ENCODE measurements at regions not wholly inside any gene's neighbourhood (a gene's known extent, or its start where the extent isn't known, plus 50 kb on each side); places are given as distances from the start of the nearest gene placed in this dataset.

- no peaks in the 10 kb centered on the region for H3K4me1 Mint-ChIP-seq
- ChIA-PET POLR2A (no interaction called here), CTCF (no interaction called here)
- no peaks in the 10 kb centered on the region for H3K27me3 ChIP-seq (ENCODE audit: insufficient read depth, low read length, poor library complexity, severe bottlenecking)
- H3K4me3 ChIP-seq (ENCODE audit: low read length): no peak overlapping the region
- H3K4me3 Mint-ChIP-seq: no peak overlapping the region
- H3K36me3 ChIP-seq (ENCODE audit: insufficient read depth, low read length): no peaks in the 10 kb centered on the region
- peaks cover 0 to 4% (median 0%) of the 10 kb centered on the region in 5 donors for H3K9me3 Mint-ChIP-seq
- no peaks in the 10 kb centered on the region for H3K4me1 ChIP-seq (ENCODE audit: insufficient read depth, low read length)
- peaks cover 6 to 9% of the 10 kb centered on the region in 2 donors for H3K27me3 Mint-ChIP-seq
- no peak overlapping the region for H3K27ac ChIP-seq (ENCODE audit: low read depth, low read length)
- H3K9me3 ChIP-seq (ENCODE audit: low read length): no peaks in the 10 kb centered on the region
- DNase-seq: no peak
- peak overlapping the region in 1 of 8 donors; percentile 43 for H3K27ac Mint-ChIP-seq
- H3K36me3 Mint-ChIP-seq: no peaks in the 10 kb centered on the region
Observed at GRCh38 chr20:40424695-40425094, 264.3 kb downstream of the MAFB start.

- Histone ChIP-seq H3K4me3 (ENCODE audit: low read length) (no peak overlapping the region), H3K9me3 (ENCODE audit: low read length) (no peaks in the 10 kb centered on the region), H3K27ac (ENCODE audit: low read depth, low read length) (no peak overlapping the region), H3K4me1 (ENCODE audit: insufficient read depth, low read length) (no peaks in the 10 kb centered on the region), H3K36me3 (ENCODE audit: insufficient read depth, low read length) (no peaks in the 10 kb centered on the region), H3K27me3 (ENCODE audit: insufficient read depth, low read length, poor library complexity, severe bottlenecking) (no peaks in the 10 kb centered on the region)
- H3K27me3 Mint-ChIP-seq: peaks cover 3 to 5% of the 10 kb centered on the region in 2 donors
- H3K9me3 Mint-ChIP-seq: no peaks in the 10 kb centered on the region
- ChIA-PET POLR2A (no interaction called here), CTCF (no interaction called here)
- peak overlapping the region in 1 of 8 donors; percentile 64 for H3K27ac Mint-ChIP-seq
- DNase-seq: no peak
- H3K36me3 Mint-ChIP-seq: no peaks in the 10 kb centered on the region
- H3K4me1 Mint-ChIP-seq: no peaks in the 10 kb centered on the region
- H3K4me3 Mint-ChIP-seq: no peak overlapping the region
Observed at GRCh38 chr20:40422656-40423055, 266.4 kb downstream of the MAFB start.

DNA sequence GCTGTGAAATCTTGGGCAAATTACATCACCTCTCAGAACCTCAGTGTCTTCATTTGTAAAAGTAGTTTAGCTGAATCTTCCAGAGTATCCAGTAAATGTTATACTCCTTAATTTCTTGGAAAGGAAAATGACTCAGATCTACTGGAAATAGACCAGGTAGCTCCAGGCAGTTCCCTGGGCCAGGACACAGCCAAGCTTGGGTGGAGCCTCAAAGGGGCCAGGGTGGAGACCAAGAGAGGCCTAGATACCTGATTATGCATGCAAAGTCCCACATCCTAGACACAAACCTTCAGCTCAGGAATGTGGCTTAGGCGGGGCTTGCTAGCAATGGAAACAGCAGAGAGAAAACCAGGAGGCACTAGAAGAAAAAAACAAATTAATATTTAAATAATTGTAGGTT, 272.8 kb downstream of the MAFB start:
- POLR2A ChIA-PET: no interaction called here

GRCh38 chr20:40414843-40415615, 274.0 kb downstream of the MAFB start:
- H3K27ac ChIP-seq (ENCODE audit: low read depth, low read length): no peak overlapping the region
- Mint-ChIP-seq H3K9me3 (peaks cover 0 to 6% (median 0%) of the 10 kb centered on the region in 5 donors), H3K27ac (no peak overlapping the region), H3K4me1 (no peaks in the 10 kb centered on the region), H3K36me3 (no peaks in the 10 kb centered on the region), H3K27me3 (peaks cover 0 to 5% of the 10 kb centered on the region in 2 donors), H3K4me3 (no peak overlapping the region)
- DNase-seq: no peak
- no peaks in the 10 kb centered on the region for H3K9me3 ChIP-seq (ENCODE audit: low read length)
- POLR2A ChIA-PET: no interaction called here
- CTCF ChIA-PET: no interaction called here
- no peaks in the 10 kb centered on the region for H3K27me3 ChIP-seq (ENCODE audit: insufficient read depth, low read length, poor library complexity, severe bottlenecking)
- no peak overlapping the region for H3K4me3 ChIP-seq (ENCODE audit: low read length)
- no peaks in the 10 kb centered on the region for H3K36me3 ChIP-seq (ENCODE audit: insufficient read depth, low read length)
- H3K4me1 ChIP-seq (ENCODE audit: insufficient read depth, low read length): no peaks in the 10 kb centered on the region

More for the DNA sequence above, 272.8 kb downstream of the MAFB start:
- no peak overlapping the region for H3K27ac ChIP-seq (ENCODE audit: low read depth, low read length)
- Mint-ChIP-seq H3K27me3 (no peaks in the 10 kb centered on the region), H3K36me3 (no peaks in the 10 kb centered on the region), H3K4me3 (no peak overlapping the region), H3K9me3 (peaks cover 0 to 6% (median 0%) of the 10 kb centered on the region in 5 donors), H3K27ac (no peak overlapping the region), H3K4me1 (no peaks in the 10 kb centered on the region)
- H3K27me3 ChIP-seq (ENCODE audit: insufficient read depth, low read length, poor library complexity, severe bottlenecking): no peaks in the 10 kb centered on the region
- DNase-seq: no peak
- no peaks in the 10 kb centered on the region for H3K36me3 ChIP-seq (ENCODE audit: insufficient read depth, low read length)
- no peak overlapping the region for H3K4me3 ChIP-seq (ENCODE audit: low read length)
- H3K4me1 ChIP-seq (ENCODE audit: insufficient read depth, low read length): no peaks in the 10 kb centered on the region
- CTCF ChIA-PET: no interaction called here
- H3K9me3 ChIP-seq (ENCODE audit: low read length): no peaks in the 10 kb centered on the region

- Mint-ChIP-seq H3K27me3 (peaks cover 0 to 5% of the 10 kb centered on the region in 2 donors), H3K4me1 (no peaks in the 10 kb centered on the region), H3K9me3 (peaks cover 0 to 5% (median 0%) of the 10 kb centered on the region in 5 donors), H3K36me3 (no peaks in the 10 kb centered on the region), H3K27ac (no peak overlapping the region), H3K4me3 (no peak overlapping the region)
- Histone ChIP-seq H3K4me3 (ENCODE audit: low read length) (no peak overlapping the region), H3K9me3 (ENCODE audit: low read length) (no peaks in the 10 kb centered on the region), H3K27me3 (ENCODE audit: insufficient read depth, low read length, poor library complexity, severe bottlenecking) (no peaks in the 10 kb centered on the region), H3K36me3 (ENCODE audit: insufficient read depth, low read length) (no peaks in the 10 kb centered on the region), H3K27ac (ENCODE audit: low read depth, low read length) (no peak overlapping the region), H3K4me1 (ENCODE audit: insufficient read depth, low read length) (no peaks in the 10 kb centered on the region)
- DNase-seq: no peak
- POLR2A ChIA-PET: no interaction called here
- CTCF ChIA-PET: no interaction called here
Observed at GRCh38 chr20:40410028-40410427, 279.0 kb downstream of the MAFB start.

DNA sequence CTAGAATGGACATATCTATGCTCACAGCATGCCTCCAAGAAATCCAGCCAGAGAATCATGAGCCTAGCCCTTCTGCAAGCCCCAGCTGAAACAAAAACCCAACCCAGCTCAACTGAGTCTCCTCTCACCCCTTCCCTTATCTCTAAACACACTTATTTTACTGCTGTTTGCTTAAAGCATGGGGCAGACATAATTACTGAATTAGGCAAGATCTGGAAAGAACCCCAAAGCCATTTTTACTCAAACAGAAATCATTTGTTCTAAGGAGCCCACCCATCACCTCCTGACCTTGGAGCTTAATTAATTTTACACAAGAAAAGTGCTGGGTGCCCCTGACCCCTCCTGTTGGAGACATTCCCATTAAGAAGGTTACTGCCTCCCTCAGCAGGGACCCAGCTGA, 291.6 kb downstream of the MAFB start:
- no peaks in the 10 kb centered on the region for H3K36me3 Mint-ChIP-seq
- no peaks in the 10 kb centered on the region for H3K4me1 ChIP-seq (ENCODE audit: insufficient read depth, low read length)
- DNase-seq: no peak
- H3K4me3 ChIP-seq (ENCODE audit: low read length): no peak overlapping the region
- no peaks in the 10 kb centered on the region for H3K36me3 ChIP-seq (ENCODE audit: insufficient read depth, low read length)
- H3K4me1 Mint-ChIP-seq: no peaks in the 10 kb centered on the region
- H3K9me3 ChIP-seq (ENCODE audit: low read length): no peaks in the 10 kb centered on the region
- no peaks in the 10 kb centered on the region for H3K27me3 ChIP-seq (ENCODE audit: insufficient read depth, low read length, poor library complexity, severe bottlenecking)
- H3K4me3 Mint-ChIP-seq: no peak overlapping the region
- H3K27ac Mint-ChIP-seq: no peak overlapping the region
- POLR2A ChIA-PET: no interaction called here
- peaks cover 0 to 2% of the 10 kb centered on the region in 2 donors for H3K27me3 Mint-ChIP-seq
- no peak overlapping the region for H3K27ac ChIP-seq (ENCODE audit: low read depth, low read length)
- CTCF ChIA-PET: no interaction called here
- H3K9me3 Mint-ChIP-seq: peaks cover 0 to 4% (median 2%) of the 10 kb centered on the region in 5 donors

DNA sequence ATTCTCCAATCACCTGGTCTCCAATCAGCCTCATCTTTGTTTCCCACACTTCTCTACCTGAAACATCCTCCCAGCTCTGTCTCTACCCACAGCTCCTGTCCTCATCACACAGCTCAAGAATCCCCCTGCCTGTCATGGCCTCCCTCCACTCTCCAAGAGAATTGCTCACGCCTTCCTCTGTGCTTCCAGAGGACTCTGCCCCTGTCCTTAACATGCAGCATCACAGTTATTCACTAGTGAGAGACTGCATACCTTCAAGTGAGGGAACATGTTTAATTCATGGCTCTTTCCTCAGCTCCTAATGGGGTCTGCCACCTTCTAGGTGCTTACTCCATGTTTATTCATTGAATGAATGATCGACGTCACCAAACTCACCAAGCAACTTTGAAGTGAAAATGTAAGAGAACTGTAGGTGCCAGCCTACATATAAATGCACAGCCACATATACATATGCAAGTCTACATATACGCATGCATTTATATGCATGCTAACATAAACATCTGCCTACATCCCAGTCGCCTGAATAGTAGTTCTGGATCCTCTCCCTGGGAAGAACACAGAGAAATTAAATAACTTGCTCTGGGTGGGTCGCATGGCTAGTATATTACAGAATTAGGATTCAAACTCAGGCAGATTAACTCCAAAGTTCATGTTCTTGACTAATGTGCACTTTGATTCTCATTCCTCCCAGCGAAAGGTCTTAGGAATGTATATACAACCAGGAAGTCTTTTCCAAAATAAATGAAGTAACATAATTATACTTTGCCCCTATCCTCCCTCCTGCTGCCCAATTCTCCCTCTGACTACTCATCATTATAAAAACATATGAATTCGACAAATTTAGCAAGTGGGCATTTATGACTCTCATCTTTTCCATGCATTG, 295.6 kb downstream of the MAFB start:
- H3K4me1 Mint-ChIP-seq: no peaks in the 10 kb centered on the region
- no peaks in the 10 kb centered on the region for H3K36me3 ChIP-seq (ENCODE audit: insufficient read depth, low read length)
- no peak overlapping the region for H3K4me3 Mint-ChIP-seq
- H3K27ac Mint-ChIP-seq: no peak overlapping the region
- no peaks in the 10 kb centered on the region for H3K36me3 Mint-ChIP-seq
- POLR2A ChIA-PET: no interaction called here
- no peak overlapping the region for H3K27ac ChIP-seq (ENCODE audit: low read depth, low read length)
- no peaks in the 10 kb centered on the region for H3K9me3 ChIP-seq (ENCODE audit: low read length)
- DNase-seq: no peak
- H3K4me3 ChIP-seq (ENCODE audit: low read length): no peak overlapping the region
- no peaks in the 10 kb centered on the region for H3K27me3 Mint-ChIP-seq
- peaks cover 0 to 5% (median 0%) of the 10 kb centered on the region in 5 donors for H3K9me3 Mint-ChIP-seq
- no peaks in the 10 kb centered on the region for H3K27me3 ChIP-seq (ENCODE audit: insufficient read depth, low read length, poor library complexity, severe bottlenecking)
- no peaks in the 10 kb centered on the region for H3K4me1 ChIP-seq (ENCODE audit: insufficient read depth, low read length)
- CTCF ChIA-PET: no interaction called here

DNA sequence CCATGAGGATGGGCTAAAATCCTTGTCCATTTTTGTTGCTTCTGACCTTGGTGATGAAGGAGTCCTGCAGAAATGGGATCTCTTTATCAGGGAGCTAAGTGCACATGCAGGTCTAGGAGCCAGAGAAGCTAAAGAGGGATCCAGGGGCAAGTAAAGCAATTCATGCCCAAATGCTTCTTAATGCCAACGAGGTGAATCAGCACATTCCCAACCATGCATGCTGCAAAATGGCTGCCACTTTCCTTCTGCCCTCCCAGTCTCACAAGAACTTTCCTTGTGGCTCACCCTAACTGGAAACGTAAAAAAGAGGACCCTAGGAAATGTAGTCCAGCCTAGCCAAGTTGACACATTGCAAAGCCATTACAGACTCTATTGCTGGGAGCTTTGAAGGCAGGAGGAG, 298.4 kb downstream of the MAFB start:
- Histone ChIP-seq H3K4me3 (ENCODE audit: low read length) (no peak overlapping the region), H3K36me3 (ENCODE audit: insufficient read depth, low read length) (no peaks in the 10 kb centered on the region), H3K27me3 (ENCODE audit: insufficient read depth, low read length, poor library complexity, severe bottlenecking) (no peaks in the 10 kb centered on the region), H3K27ac (ENCODE audit: low read depth, low read length) (no peak overlapping the region), H3K9me3 (ENCODE audit: low read length) (no peaks in the 10 kb centered on the region), H3K4me1 (ENCODE audit: insufficient read depth, low read length) (no peaks in the 10 kb centered on the region)
- Mint-ChIP-seq H3K9me3 (peaks cover 0 to 3% (median 0%) of the 10 kb centered on the region in 5 donors), H3K36me3 (no peaks in the 10 kb centered on the region), H3K4me1 (no peaks in the 10 kb centered on the region), H3K4me3 (no peak overlapping the region), H3K27ac (no peak overlapping the region), H3K27me3 (no peaks in the 10 kb centered on the region)
- ChIA-PET CTCF (no interaction called here), POLR2A (no interaction called here)
- no peak for DNase-seq
